ENCODE measurements at regions not wholly inside any gene's neighbourhood (a gene's known extent, or its start where the extent isn't known, plus 50 kb on each side); places are given as distances from the start of the nearest gene placed in this dataset.

GRCh38 chr7:109282726-109283125 lies 713.1 kb downstream of the DNAJB9 start:
- no peak for TF ChIP-seq CTCF (IDR thresholded peaks at IDR 0.05)
- TF ChIP-seq POLR2A (IDR thresholded peaks at IDR 0.05) = no peak
